H1 (cell line): ENCODE measurements at regions not wholly inside any gene's neighbourhood (a gene's known extent, or its start where the extent isn't known, plus 50 kb on each side); places are given as distances from the start of the nearest gene placed in this dataset.

Source experiments
- CTCF ChIA-PET: fragments of 300-600 bp; sonication (Branson Sonifier 250); formaldehyde crosslinking; loops from one replicate; lab custom pipeline; 2021; ENCODE audit not compliant: partially characterized antibody; lab: Charles Lee
- POLR2A ChIA-PET: fragments of 300-600 bp; sonication (Branson Sonifier 250); formaldehyde crosslinking; loops from one replicate; lab custom pipeline; 2021; ENCODE audit warnings: inconsistent platforms; ENCODE audit not compliant: partially characterized antibody; lab: Charles Lee
- DNase-seq, 2 experiments: peaks; one replicate each; pipeline versions ENCODE4 v3.0.0 to v3.0.0-alpha.2; 2010 to 2022; ENCODE audit warnings: low spot score in 2 of 2, low read depth in 1 of 2, mixed read lengths in 1 of 2
- FAIRE-seq: peaks from 2 replicates; lab custom pipeline; 2011; peaks lifted over from hg19 to GRCh38; lab: Jason Lieb, UNC
- H2AFZ ChIP-seq: 2 replicates; pipeline ENCODE4 v1.8.1; 2012; ENCODE audit warnings: low read length, inconsistent platforms
- H2AK5ac ChIP-seq: 2 replicates; pipeline ENCODE4 v1.6.1; 2013; ENCODE audit warnings: low read depth, low read length
- H2BK120ac ChIP-seq: replicated peaks from 2 replicates; pipeline ENCODE3; 2013; ENCODE audit warnings: low read depth, low read length, inconsistent platforms
- H2BK12ac ChIP-seq: 2 replicates; pipeline ENCODE4 v1.6.1; 2013; ENCODE audit warnings: low read depth, low read length
- H2BK15ac ChIP-seq: 2 replicates; pipeline ENCODE4 v1.6.1; 2013; ENCODE audit warnings: low read length
- H2BK20ac ChIP-seq: 2 replicates; pipeline ENCODE4 v1.6.1; 2013; ENCODE audit warnings: low read length
- H2BK5ac ChIP-seq: 2 replicates; pipeline ENCODE4 v1.6.1; 2013; ENCODE audit warnings: low read depth, low read length
- H3K14ac ChIP-seq: 2 replicates; pipeline ENCODE4 v1.6.1; 2013; ENCODE audit warnings: inconsistent platforms; ENCODE audit not compliant: insufficient read length
- H3K18ac ChIP-seq: 2 replicates; pipeline ENCODE4 v1.6.1; 2013; ENCODE audit warnings: low read length; ENCODE audit errors: extremely low read depth
- H3K23ac ChIP-seq: 2 replicates; pipeline ENCODE4 v1.6.1; 2013; ENCODE audit warnings: inconsistent platforms; ENCODE audit not compliant: insufficient read length
- H3K23me2 ChIP-seq: 2 replicates; pipeline ENCODE4 v1.6.1; 2013; ENCODE audit warnings: low read depth, low read length
- H3K27ac ChIP-seq: 2 replicates; pipeline ENCODE4 v1.6.1; 2011; ENCODE audit warnings: low read depth, low read length, inconsistent platforms
- H3K27me3 ChIP-seq, 4 experiments: replicated peaks in 1 of 4; 1 replicate in 1 of 4; 2 replicates in 3 of 4; pipeline versions ENCODE4 v1.6.1 to v1.8.1; 2011 to 2013; ENCODE audit warnings: low read length in 3 of 4, mild to moderate bottlenecking in 3 of 4, inconsistent platforms in 2 of 4, mixed read lengths in 2 of 4, moderate library complexity in 1 of 4; ENCODE audit not compliant: control insufficient read depth in 3 of 4, insufficient read depth in 3 of 4; ENCODE audit errors: extremely low read depth in 1 of 4
- H3K36me3 ChIP-seq, 4 experiments: 2 replicates each; pipeline versions ENCODE4 v1.6.1 to v1.8.1; 2011 to 2013; ENCODE audit warnings: mild to moderate bottlenecking in 4 of 4, low read length in 3 of 4, moderate library complexity in 2 of 4, control low read depth in 1 of 4, inconsistent platforms in 1 of 4; ENCODE audit not compliant: insufficient read depth in 4 of 4, control insufficient read depth in 2 of 4
- H3K4ac ChIP-seq: replicated peaks from 2 replicates; pipeline ENCODE3; 2013; ENCODE audit warnings: low read length, low read depth, mixed read lengths, inconsistent platforms; ENCODE audit not compliant: insufficient read length
- H3K4me1 ChIP-seq, 4 experiments: replicated peaks in 1 of 4; 1 replicate in 1 of 4; 2 replicates in 3 of 4; pipeline versions ENCODE4 v1.6.1 to v1.8.1; 2011 to 2013; ENCODE audit warnings: low read length in 3 of 4, inconsistent platforms in 2 of 4, mixed read lengths in 1 of 4; ENCODE audit not compliant: insufficient read depth in 4 of 4, control insufficient read depth in 3 of 4
- H3K4me2 ChIP-seq, 2 experiments: 2 replicates each; pipeline versions ENCODE4 v1.6.1 to v1.8.1; 2011 to 2013; ENCODE audit warnings: low read depth in 2 of 2, low read length in 2 of 2, control low read depth in 1 of 2, inconsistent platforms in 1 of 2, mild to moderate bottlenecking in 1 of 2; ENCODE audit not compliant: insufficient read depth in 1 of 2
- H3K4me3 ChIP-seq, 4 experiments: fragments of 200-600, 300-600 bp in 1 of 4; sonication (generic), shearing (Covaris generic), sonication (Bioruptor Twin) in 1 of 4; 2 replicates each; pipeline versions ENCODE4 v1.5.1 to v1.8.1; 2011 to 2016; ENCODE audit warnings: low read length in 4 of 4, low read depth in 3 of 4, control low read depth in 2 of 4, inconsistent platforms in 2 of 4, mild to moderate bottlenecking in 2 of 4, mixed read lengths in 1 of 4, moderate library complexity in 1 of 4; ENCODE audit not compliant: insufficient read depth in 2 of 4; ENCODE audit errors: extremely low read depth in 1 of 4
- H3K56ac ChIP-seq: replicated peaks from 2 replicates; pipeline ENCODE3; 2013; ENCODE audit warnings: low read depth, mild to moderate bottlenecking, mixed read lengths, low read length, inconsistent platforms; ENCODE audit not compliant: insufficient read length
- H3K79me1 ChIP-seq: 2 replicates; pipeline ENCODE4 v1.6.1; 2013; ENCODE audit warnings: low read depth, low read length, control low read depth
- H3K79me2 ChIP-seq, 2 experiments: 2 replicates each; pipeline versions ENCODE4 v1.6.1 to v1.8.1; 2012 to 2013; ENCODE audit warnings: low read length in 2 of 2, mild to moderate bottlenecking in 2 of 2, inconsistent platforms in 1 of 2; ENCODE audit not compliant: insufficient read depth in 2 of 2, control insufficient read depth in 1 of 2
- H3K9ac ChIP-seq, 4 experiments: replicated peaks in 1 of 4; 1 replicate in 1 of 4; 2 replicates in 3 of 4; pipeline versions ENCODE4 v1.6.1 to v1.8.1; 2011 to 2013; ENCODE audit warnings: low read depth in 3 of 4, low read length in 3 of 4, control low read depth in 2 of 4, mild to moderate bottlenecking in 2 of 4, moderate library complexity in 2 of 4, inconsistent platforms in 1 of 4; ENCODE audit errors: extremely low read depth in 1 of 4
- H3K9me3 ChIP-seq, 2 experiments: 2 replicates each; pipeline versions ENCODE4 v1.6.1 to v1.8.1; 2012 to 2013; ENCODE audit warnings: mild to moderate bottlenecking in 2 of 2, moderate library complexity in 2 of 2, control low read depth in 1 of 2, inconsistent platforms in 1 of 2, low read depth in 1 of 2, low read length in 1 of 2, mixed read lengths in 1 of 2; ENCODE audit not compliant: insufficient read depth in 2 of 2
- H4K20me1 ChIP-seq, 2 experiments: replicated peaks in 1 of 2; 2 replicates each; pipeline versions ENCODE3 to v1.8.1; 2011 to 2013; ENCODE audit warnings: inconsistent platforms in 2 of 2, low read length in 2 of 2, mild to moderate bottlenecking in 1 of 2; ENCODE audit not compliant: insufficient read depth in 2 of 2, control insufficient read depth in 1 of 2
- H4K5ac ChIP-seq: 2 replicates; pipeline ENCODE4 v1.6.1; 2013; ENCODE audit warnings: low read length, low read depth, mixed read lengths, inconsistent platforms; ENCODE audit not compliant: insufficient read length
- H4K8ac ChIP-seq: 2 replicates; pipeline ENCODE4 v1.8.0; 2013; ENCODE audit warnings: mild to moderate bottlenecking, moderate library complexity, low read length, inconsistent platforms; ENCODE audit not compliant: insufficient read depth; ENCODE audit errors: extremely low read depth
- H4K91ac ChIP-seq: replicated peaks from 2 replicates; pipeline ENCODE3; 2013; ENCODE audit warnings: low read length, mixed read lengths, inconsistent platforms; ENCODE audit not compliant: insufficient read length
- BRCA1 ChIP-seq: IDR thresholded peaks from 2 replicates; pipeline ENCODE4 v1.6.1; 2012; ENCODE audit warnings: low read depth, low read length, improper control_type of control experiment
- JUND ChIP-seq: IDR thresholded peaks from 2 replicates; pipeline ENCODE4 v1.6.1; 2011; ENCODE audit warnings: mild to moderate bottlenecking, improper control_type of control experiment, low read length
- SIN3A ChIP-seq, 2 experiments: IDR thresholded peaks in 1 of 2; conservative IDR thresholded peaks in 1 of 2; 2 replicates each; pipeline ENCODE4 v1.6.1; 2011 to 2012; ENCODE audit warnings: low read length in 2 of 2, improper control_type of control experiment in 1 of 2, low read depth in 1 of 2, mild to moderate bottlenecking in 1 of 2
- SP2 ChIP-seq: IDR thresholded peaks from 2 replicates; pipeline ENCODE4 v1.6.1; 2012; ENCODE audit warnings: mild to moderate bottlenecking, low read length, inconsistent platforms
- WGBS, 2 experiments: shearing (Covaris generic) in 1 of 2; methylation state at CpG; one replicate each; pipeline versions ENCODE4 v1.1.6 to v1.1.7; 2013 to 2015; ENCODE audit warnings: low lambda C conversion rate in 2 of 2, mixed read lengths in 2 of 2, inconsistent platforms in 1 of 2, low coverage in 1 of 2, missing lambda C conversion rate in 1 of 2; ENCODE audit not compliant: insufficient replicate concordance in 2 of 2, insufficient coverage in 1 of 2, insufficient read length in 1 of 2; ENCODE audit errors: extremely low coverage in 1 of 2, missing lambda C conversion rate in 1 of 2; 5-methylcytosine and 5-hydroxymethylcytosine counted together

DNA sequence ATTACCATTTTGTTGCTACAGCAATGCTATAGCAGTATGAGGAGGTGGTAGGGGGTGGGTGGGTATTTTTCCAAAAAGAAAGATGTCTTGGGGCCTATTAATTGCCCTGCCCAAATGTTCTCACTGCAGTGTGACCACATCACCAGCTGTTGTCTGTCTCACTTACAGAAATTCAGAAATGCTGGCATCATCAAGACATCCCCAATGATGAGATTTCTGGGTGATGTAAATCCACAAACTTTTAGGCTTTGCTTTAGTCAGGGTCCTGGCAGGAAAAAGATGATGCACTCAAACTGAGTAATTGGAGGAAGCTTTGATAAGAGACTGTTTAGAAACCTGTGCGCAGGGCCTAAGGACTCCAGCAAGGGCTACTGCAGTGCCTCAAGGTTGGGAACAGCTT is 56.2 kb upstream of the OPN4 start:
- Histone ChIP-seq H2BK12ac (no peak overlapping the region), H2AFZ (no peak overlapping the region), H2BK120ac (no peak overlapping the region), H4K91ac (no peak overlapping the region), H3K4me2 (no peak overlapping the region), H3K27ac (no peak overlapping the region), H3K79me2 (no peaks in the 10 kb centered on the region), H4K5ac (no peak overlapping the region), H3K9me3 (no peaks in the 10 kb centered on the region), H3K4me1 (peaks cover 5 to 16% (median 8%) of the 10 kb centered on the region in 4 experiments), H3K23ac (no peak overlapping the region), H3K4ac (no peak overlapping the region), H3K36me3 (no peaks in the 10 kb centered on the region), H3K4me3 (no peak overlapping the region), H2BK15ac (0 out of 2 replicates have a peak overlapping the region, but pooled peaks have one; percentile 2), H3K56ac (no peak overlapping the region), H3K9ac (no peak overlapping the region), H2BK20ac (no peak overlapping the region), H3K23me2 (no peaks in the 10 kb centered on the region), H2BK5ac (no peak overlapping the region), H3K18ac (no peak overlapping the region), H4K8ac (no peak overlapping the region), H2AK5ac (no peak overlapping the region), H3K27me3 (no peaks in the 10 kb centered on the region), H4K20me1 (no peaks in the 10 kb centered on the region), H3K79me1 (no peaks in the 10 kb centered on the region), H3K14ac (no peak overlapping the region)
- CTCF ChIA-PET, result interaction anchor here (1.2 to 2.8 kb wide), 4 partner anchors 9 to 64 kb away, joined by 3 to 13 read pairs (median 4); no protein-coding TSS in a partner anchor
- 95% methylated on average over 1 of the region's 1 CpG; no CpG with 5 or more reads in 1 of the 2 experiments for whole genome bisulfite sequencing, 2 experiments
- TF ChIP-seq SP2 (no peak), JUND (no peak), BRCA1 (no peak), SIN3A (conservative IDR thresholded peaks at IDR 0.05 in 1 of 2, IDR thresholded peaks at IDR 0.05 in 1 of 2; ENCODE audit: low read depth in 1 of 2, low read length in 2 of 2) (no peak)
- POLR2A ChIA-PET, result no interaction called here
- FAIRE-seq (no peak), DNase-seq (peak in 1 of 2 experiments; percentile 7)
